ENCODE measurements at regions not wholly inside any gene's neighbourhood (a gene's known extent, or its start where the extent isn't known, plus 50 kb on each side); places are given as distances from the start of the nearest gene placed in this dataset.

DNA sequence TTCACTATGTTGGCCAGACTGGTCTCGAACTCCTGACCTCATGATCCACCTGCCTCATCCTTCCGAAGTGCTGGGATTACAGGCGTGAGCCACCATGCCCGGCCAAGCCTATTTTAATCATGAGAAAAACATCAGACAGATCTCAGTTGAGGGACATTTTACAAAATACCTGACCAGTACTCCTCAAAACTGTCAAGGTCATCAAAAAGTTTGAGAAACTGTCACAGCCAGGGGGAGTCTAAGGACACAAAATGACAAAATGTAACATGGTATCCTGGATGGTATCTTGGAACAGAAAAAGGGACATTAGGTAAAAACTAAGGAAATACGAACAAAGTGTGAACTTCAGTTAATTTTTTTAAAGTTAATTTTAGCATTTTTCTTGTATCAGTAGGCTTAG is 219.8 kb upstream of the PPP1R3A start:
- Mint-ChIP-seq H3K4me1 (ENCODE audit: low read depth, unreplicated experiment) (no peaks in the 10 kb centered on the region), H3K27me3 (ENCODE audit: unreplicated experiment) (no peaks in the 10 kb centered on the region), H3K27ac (ENCODE audit: unreplicated experiment) (no peak overlapping the region), H3K36me3 (ENCODE audit: insufficient read depth, unreplicated experiment) (no peaks in the 10 kb centered on the region), H3K9me3 (ENCODE audit: low read depth, unreplicated experiment) (no peaks in the 10 kb centered on the region), H3K4me3 (ENCODE audit: low read depth, unreplicated experiment) (no peak overlapping the region)
- TF ChIP-seq CTCF (IDR thresholded peaks at IDR 0.05; ENCODE audit: unreplicated experiment) = no peak
- no TSS peak for BruUV-seq (replicated peaks)
- CTCF ChIA-PET = interaction anchor here (0.7 kb wide), 1 partner anchor 15 kb away, joined by 3 read pairs; no protein-coding TSS in a partner anchor
- intact Hi-C loops (cut with micrococcal nuclease; ENCODE audit: unreplicated experiment) = no loop called here
- DNase-seq = no peak

DNA sequence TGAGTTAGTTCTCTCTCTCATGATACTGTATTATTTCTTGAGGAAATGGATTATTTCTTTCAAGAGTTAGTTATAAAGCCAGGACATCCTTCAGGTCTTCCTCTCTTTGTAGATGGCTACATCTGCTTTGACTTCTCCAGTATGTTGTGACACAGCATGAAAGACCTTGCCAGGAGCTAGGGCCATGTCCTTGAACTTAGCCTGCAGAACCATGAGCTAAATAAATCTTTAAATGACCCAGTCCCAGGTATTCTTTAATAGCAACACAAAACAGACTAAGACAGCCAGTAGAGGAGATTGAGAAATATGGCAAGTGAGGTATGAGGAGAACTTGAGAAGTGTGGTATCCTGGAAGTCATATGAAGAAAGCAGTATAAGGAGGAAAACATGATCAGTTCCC is 214.9 kb upstream of the PPP1R3A start:
- Mint-ChIP-seq H3K4me3 (ENCODE audit: low read depth, unreplicated experiment) (no peak overlapping the region), H3K27me3 (ENCODE audit: unreplicated experiment) (no peaks in the 10 kb centered on the region), H3K27ac (ENCODE audit: unreplicated experiment) (no peak overlapping the region), H3K36me3 (ENCODE audit: insufficient read depth, unreplicated experiment) (no peaks in the 10 kb centered on the region), H3K9me3 (ENCODE audit: low read depth, unreplicated experiment) (no peaks in the 10 kb centered on the region), H3K4me1 (ENCODE audit: low read depth, unreplicated experiment) (no peaks in the 10 kb centered on the region)
- BruUV-seq (replicated peaks) = no TSS peak
- no peak for TF ChIP-seq CTCF (IDR thresholded peaks at IDR 0.05; ENCODE audit: unreplicated experiment)
- CTCF ChIA-PET = no interaction called here
- no peak for DNase-seq
- intact Hi-C loops (cut with micrococcal nuclease; ENCODE audit: unreplicated experiment) = no loop called here

- H3K4me3 Mint-ChIP-seq (ENCODE audit: low read depth, unreplicated experiment) = no peak overlapping the region
- no peak for TF ChIP-seq CTCF (IDR thresholded peaks at IDR 0.05; ENCODE audit: unreplicated experiment)
- no peak overlapping the region for H3K27ac Mint-ChIP-seq (ENCODE audit: unreplicated experiment)
- CTCF ChIA-PET = no interaction called here
- no TSS peak for BruUV-seq (replicated peaks)
- H3K9me3 Mint-ChIP-seq (ENCODE audit: low read depth, unreplicated experiment) = no peaks in the 10 kb centered on the region
- no peak for DNase-seq
- no peaks in the 10 kb centered on the region for H3K27me3 Mint-ChIP-seq (ENCODE audit: unreplicated experiment)
- no peaks in the 10 kb centered on the region for H3K36me3 Mint-ChIP-seq (ENCODE audit: insufficient read depth, unreplicated experiment)
- no peaks in the 10 kb centered on the region for H3K4me1 Mint-ChIP-seq (ENCODE audit: low read depth, unreplicated experiment)
- intact Hi-C loops (cut with micrococcal nuclease; ENCODE audit: unreplicated experiment) = no loop called here
These were observed 212.1 kb upstream of the PPP1R3A start for GRCh38 chr7:114130866-114131265.

DNA sequence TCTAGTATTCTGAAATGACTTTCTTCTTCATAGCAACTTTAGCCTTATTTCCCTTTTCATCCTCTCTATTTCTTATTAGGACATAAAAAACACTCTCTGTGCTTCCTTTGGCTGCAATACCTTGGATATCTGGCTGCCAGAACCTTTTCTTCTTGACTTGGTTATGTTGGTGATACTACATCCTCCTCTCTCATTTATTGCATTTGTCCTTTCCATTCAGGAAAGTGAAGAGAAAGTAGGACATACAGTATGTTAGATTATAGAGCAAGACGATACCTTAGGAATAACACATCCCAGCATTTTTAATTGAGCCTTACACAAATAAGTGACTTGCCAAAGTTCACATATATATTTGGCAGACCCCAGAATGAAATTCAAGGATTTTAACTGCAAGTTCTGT is 210.1 kb upstream of the PPP1R3A start:
- no TSS peak for BruUV-seq (replicated peaks)
- Mint-ChIP-seq H3K4me3 (ENCODE audit: low read depth, unreplicated experiment) (no peak overlapping the region), H3K4me1 (ENCODE audit: low read depth, unreplicated experiment) (no peaks in the 10 kb centered on the region), H3K27ac (ENCODE audit: unreplicated experiment) (no peak overlapping the region), H3K27me3 (ENCODE audit: unreplicated experiment) (no peaks in the 10 kb centered on the region), H3K36me3 (ENCODE audit: insufficient read depth, unreplicated experiment) (no peaks in the 10 kb centered on the region), H3K9me3 (ENCODE audit: low read depth, unreplicated experiment) (no peaks in the 10 kb centered on the region)
- CTCF ChIA-PET = no interaction called here
- intact Hi-C loops (cut with micrococcal nuclease; ENCODE audit: unreplicated experiment) = no loop called here
- no peak for DNase-seq
- TF ChIP-seq CTCF (IDR thresholded peaks at IDR 0.05; ENCODE audit: unreplicated experiment) = no peak

Data from Calu3 (cell line).